ENCODE measurements at regions not wholly inside any gene's neighbourhood (a gene's known extent, or its start where the extent isn't known, plus 50 kb on each side); places are given as distances from the start of the nearest gene placed in this dataset.

DNA sequence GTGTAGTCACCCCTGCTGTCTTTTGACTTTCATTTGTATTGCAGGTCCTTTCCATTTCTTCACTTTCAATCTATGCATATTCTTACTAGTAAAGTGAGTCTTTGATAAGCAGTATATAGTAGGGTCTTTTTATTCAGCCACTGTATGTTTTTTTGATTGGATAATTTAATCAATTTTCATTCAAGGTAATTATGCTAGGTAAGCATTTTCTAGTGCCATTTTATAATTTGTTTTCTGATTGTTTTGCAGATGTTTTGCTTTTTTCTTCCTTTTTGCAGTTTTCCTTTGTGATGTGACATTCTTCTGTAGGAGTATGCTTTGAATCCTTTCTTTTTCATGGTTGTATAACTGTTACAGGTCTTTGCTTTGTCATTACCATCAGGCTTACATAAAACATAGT lies 504.3 kb upstream of the GBE1 start:
- TF ChIP-seq EZH2 (IDR thresholded peaks at IDR 0.05) = no peak
- no peak for TF ChIP-seq POLR2AphosphoS5 (IDR thresholded peaks at IDR 0.05; ENCODE audit: borderline replicate concordance, low read depth, low read length)
- TF ChIP-seq FOXP2 (optimal IDR thresholded peaks at IDR 0.05; ENCODE audit: control extremely low read depth, extremely low read length, insufficient read depth) = no peak

All from SK-N-MC (cell line).